ENCODE measurements at regions not wholly inside any gene's neighbourhood (a gene's known extent, or its start where the extent isn't known, plus 50 kb on each side); places are given as distances from the start of the nearest gene placed in this dataset.

DNA sequence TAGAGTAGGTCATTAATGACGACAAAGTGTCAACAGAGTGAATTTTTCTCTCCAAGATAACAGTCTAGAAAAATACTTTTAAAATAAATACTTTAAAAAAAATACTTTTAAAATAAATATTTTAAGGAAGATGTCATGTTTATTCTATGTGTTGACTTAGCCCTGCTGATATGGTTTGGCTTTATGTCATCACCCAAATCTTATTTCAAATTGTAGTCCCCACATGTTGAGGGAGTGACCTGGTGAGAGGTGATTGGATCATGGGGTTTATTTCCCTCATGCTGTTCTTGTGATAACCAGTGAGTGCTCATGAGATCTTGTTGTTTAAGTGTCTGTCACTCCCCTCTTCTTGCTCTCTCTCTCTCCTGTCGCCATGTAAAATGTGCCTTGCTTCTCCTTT lies 754.9 kb upstream of the SLIT2 start:
- intact Hi-C loops (cut with micrococcal nuclease; ENCODE audit: unreplicated experiment) = no loop called here
- BruUV-seq (replicated peaks) = no TSS peak
- FAIRE-seq (no peak), DNase-seq (ENCODE audit: low spot score) (no peak), ATAC-seq (no peak)
- Histone ChIP-seq H3K27me3 (ENCODE audit: control insufficient read depth in 1 of 2, insufficient read depth in 2 of 2, low read length in 2 of 2) (no peaks in the 10 kb centered on the region), H4K20me1 (ENCODE audit: insufficient read depth, low read length) (no peaks in the 10 kb centered on the region), H3K9me3 (ENCODE audit: low read length) (peaks cover 76% of the 10 kb centered on the region), H3K36me3 (replicated peaks in 1 of 2; ENCODE audit: control insufficient read depth in 1 of 2, insufficient read depth in 2 of 2, low read length in 2 of 2) (no peaks in the 10 kb centered on the region), H3K9ac (ENCODE audit: insufficient read depth, low read depth, low read length) (no peak overlapping the region), H3K4me3 (replicated peaks in 1 of 3; ENCODE audit: insufficient read depth in 1 of 3, low read depth in 2 of 3, low read length in 3 of 3) (no peak overlapping the region), H3K4me2 (ENCODE audit: low read depth, low read length) (no peak overlapping the region), H3K4me1 (ENCODE audit: insufficient read depth, low read length) (no peaks in the 10 kb centered on the region), H3K27ac (ENCODE audit: extremely low read length, insufficient read depth, low read length) (no peak overlapping the region), H2AFZ (ENCODE audit: low read length) (no peak overlapping the region), H3K79me2 (ENCODE audit: insufficient read depth, low read length) (no peaks in the 10 kb centered on the region)
- ChIA-PET POLR2A (no interaction called here), CTCF (ENCODE audit: low intra/inter-chr PET ratio, low total read pairs) (no interaction called here)
- 0% methylated on average over 2 of the region's 2 CpGs for WGBS (ENCODE audit: low lambda C conversion rate)
- in situ Hi-C loops (cut with HindIII; ENCODE audit: extremely low pct_ligation_motif_present, low pct_unique_long_range_greater_than_20kb) = no loop called here
- TF ChIP-seq NRL (CRISPR knock-in tag; IDR thresholded peaks at IDR 0.05; ENCODE audit: borderline replicate concordance) (no peak), ZNF567 (CRISPR knock-in tag; IDR thresholded peaks at IDR 0.05; ENCODE audit: borderline replicate concordance) (no peak), CERS6 (CRISPR knock-in tag; IDR thresholded peaks at IDR 0.05) (no peak), HOXA5 (CRISPR knock-in tag; IDR thresholded peaks at IDR 0.05) (no peak), SP1 (IDR thresholded peaks at IDR 0.05) (no peak), SP1 (CRISPR knock-in tag; IDR thresholded peaks at IDR 0.05) (no peak), DZIP1 (CRISPR knock-in tag; IDR thresholded peaks at IDR 0.05) (no peak), ZNF598 (CRISPR knock-in tag; IDR thresholded peaks at IDR 0.05; ENCODE audit: borderline replicate concordance) (no peak), ZBTB3 (CRISPR knock-in tag; IDR thresholded peaks at IDR 0.05; ENCODE audit: borderline replicate concordance, low read depth) (no peak), ZSCAN21 (CRISPR knock-in tag; IDR thresholded peaks at IDR 0.05; ENCODE audit: borderline replicate concordance) (no peak), PATZ1 (CRISPR knock-in tag; IDR thresholded peaks at IDR 0.05) (no peak), ARID3A (IDR thresholded peaks at IDR 0.05; ENCODE audit: low read depth, low read length) (no peak)
- TF ChIP-seq, protein P1, sequence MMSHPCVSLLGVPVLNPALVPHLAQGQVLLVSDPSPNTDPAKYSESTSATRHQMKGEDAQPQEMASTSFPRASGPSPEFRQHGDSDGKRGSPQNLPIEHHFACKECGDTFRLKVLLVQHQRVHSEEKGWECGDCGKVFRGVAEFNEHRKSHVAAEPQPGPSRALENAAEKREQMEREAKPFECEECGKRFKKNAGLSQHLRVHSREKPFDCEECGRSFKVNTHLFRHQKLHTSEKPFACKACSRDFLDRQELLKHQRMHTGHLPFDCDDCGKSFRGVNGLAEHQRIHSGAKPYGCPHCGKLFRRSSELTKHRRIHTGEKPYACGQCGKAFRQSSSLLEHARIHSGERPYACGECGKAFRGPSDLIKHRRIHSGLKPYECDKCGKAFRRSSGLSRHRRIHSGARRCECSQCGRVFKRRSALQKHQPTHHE (CRISPR knock-in tag; IDR thresholded peaks at IDR 0.05; ENCODE audit: borderline replicate concordance) = no peak
- TF ChIP-seq, protein P2, sequence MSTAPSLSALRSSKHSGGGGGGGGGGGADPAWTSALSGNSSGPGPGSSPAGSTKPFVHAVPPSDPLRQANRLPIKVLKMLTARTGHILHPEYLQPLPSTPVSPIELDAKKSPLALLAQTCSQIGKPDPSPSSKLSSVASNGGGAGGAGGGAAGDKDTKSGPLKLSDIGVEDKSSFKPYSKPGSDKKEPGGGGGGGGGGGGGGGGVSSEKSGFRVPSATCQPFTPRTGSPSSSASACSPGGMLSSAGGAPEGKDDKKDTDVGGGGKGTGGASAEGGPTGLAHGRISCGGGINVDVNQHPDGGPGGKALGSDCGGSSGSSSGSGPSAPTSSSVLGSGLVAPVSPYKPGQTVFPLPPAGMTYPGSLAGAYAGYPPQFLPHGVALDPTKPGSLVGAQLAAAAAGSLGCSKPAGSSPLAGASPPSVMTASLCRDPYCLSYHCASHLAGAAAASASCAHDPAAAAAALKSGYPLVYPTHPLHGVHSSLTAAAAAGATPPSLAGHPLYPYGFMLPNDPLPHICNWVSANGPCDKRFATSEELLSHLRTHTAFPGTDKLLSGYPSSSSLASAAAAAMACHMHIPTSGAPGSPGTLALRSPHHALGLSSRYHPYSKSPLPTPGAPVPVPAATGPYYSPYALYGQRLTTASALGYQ (CRISPR knock-in tag; IDR thresholded peaks at IDR 0.05) = no peak

All from HepG2 (cell line).